MM.1S (cell line): ENCODE measurements at regions not wholly inside any gene's neighbourhood (a gene's known extent, or its start where the extent isn't known, plus 50 kb on each side); places are given as distances from the start of the nearest gene placed in this dataset.

Source experiments
- EZH2 ChIP-seq: fragments of 300-600 bp; sonication (generic); optimal IDR thresholded peaks from 2 replicates; pipeline ENCODE3; 2017; ENCODE audit warnings: low read depth, mild to moderate bottlenecking, antibody characterized with exemption, low read length, mixed read lengths
- EZH2phosphoT487 ChIP-seq: fragments of 300-600 bp; sonication (generic); IDR thresholded peaks from 2 replicates; pipeline ENCODE4 v1.6.1; 2018; ENCODE audit warnings: antibody characterized with exemption, low read length
- TF ChIP-seq, protein P1 (sequence below): fragments of 300-600 bp; sonication (generic); IDR thresholded peaks from 2 replicates; pipeline ENCODE4 v1.5.1; 2016; ENCODE audit warnings: antibody characterized with exemption, low read length, mixed read lengths

DNA sequence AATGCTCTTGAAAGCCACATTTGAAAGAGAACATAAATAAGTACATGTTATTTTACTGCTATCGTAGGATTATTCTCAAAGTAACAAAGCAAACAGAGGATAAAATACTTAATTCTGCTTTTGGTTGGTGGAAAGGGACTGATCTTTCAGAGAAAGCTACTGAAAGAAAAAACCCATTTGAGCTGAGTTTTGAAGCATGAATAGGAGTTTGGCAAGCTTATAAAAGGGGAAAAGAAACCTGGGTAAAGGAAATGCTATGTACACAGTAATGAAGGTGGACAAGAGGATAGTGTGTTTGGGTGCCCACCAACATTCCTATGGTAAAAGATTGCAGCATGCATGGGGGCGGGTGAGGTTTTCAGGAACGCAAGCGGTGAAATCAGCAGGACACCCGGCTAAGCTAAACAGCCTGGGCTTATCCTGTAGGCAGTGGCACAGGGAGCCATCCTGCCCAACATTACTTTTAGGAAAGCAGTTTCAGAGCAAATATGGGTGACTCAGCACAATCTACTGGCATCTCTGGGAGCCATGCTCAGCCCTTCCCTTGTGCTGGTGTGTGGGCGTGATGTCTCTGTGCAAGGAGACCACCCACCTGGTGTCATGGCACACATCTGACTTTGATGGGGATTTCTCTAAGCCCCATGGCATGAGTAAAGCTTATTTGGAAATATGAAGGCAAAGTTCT lies 673.9 kb upstream of the KLF4 start:
- TF ChIP-seq, protein P1, sequence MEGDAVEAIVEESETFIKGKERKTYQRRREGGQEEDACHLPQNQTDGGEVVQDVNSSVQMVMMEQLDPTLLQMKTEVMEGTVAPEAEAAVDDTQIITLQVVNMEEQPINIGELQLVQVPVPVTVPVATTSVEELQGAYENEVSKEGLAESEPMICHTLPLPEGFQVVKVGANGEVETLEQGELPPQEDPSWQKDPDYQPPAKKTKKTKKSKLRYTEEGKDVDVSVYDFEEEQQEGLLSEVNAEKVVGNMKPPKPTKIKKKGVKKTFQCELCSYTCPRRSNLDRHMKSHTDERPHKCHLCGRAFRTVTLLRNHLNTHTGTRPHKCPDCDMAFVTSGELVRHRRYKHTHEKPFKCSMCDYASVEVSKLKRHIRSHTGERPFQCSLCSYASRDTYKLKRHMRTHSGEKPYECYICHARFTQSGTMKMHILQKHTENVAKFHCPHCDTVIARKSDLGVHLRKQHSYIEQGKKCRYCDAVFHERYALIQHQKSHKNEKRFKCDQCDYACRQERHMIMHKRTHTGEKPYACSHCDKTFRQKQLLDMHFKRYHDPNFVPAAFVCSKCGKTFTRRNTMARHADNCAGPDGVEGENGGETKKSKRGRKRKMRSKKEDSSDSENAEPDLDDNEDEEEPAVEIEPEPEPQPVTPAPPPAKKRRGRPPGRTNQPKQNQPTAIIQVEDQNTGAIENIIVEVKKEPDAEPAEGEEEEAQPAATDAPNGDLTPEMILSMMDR: no peak
- TF ChIP-seq EZH2phosphoT487 (no peak), EZH2 (no peak)
